GM06990 (cell line): ENCODE measurements at regions not wholly inside any gene's neighbourhood (a gene's known extent, or its start where the extent isn't known, plus 50 kb on each side); places are given as distances from the start of the nearest gene placed in this dataset.

ENCODE experiments used
- DNase-seq: peaks from one replicate; pipeline ENCODE4 v3.0.0-alpha.2; 2011; ENCODE audit not compliant: insufficient read length; ENCODE audit errors: extremely low read depth
- H3K27me3 ChIP-seq: replicated peaks from 2 replicates; pipeline ENCODE4 v1.6.0; 2011; ENCODE audit warnings: low read length; ENCODE audit not compliant: control insufficient read depth, insufficient read depth
- H3K36me3 ChIP-seq: 2 replicates; pipeline ENCODE4 v1.5.1; 2011; ENCODE audit warnings: low read length; ENCODE audit not compliant: control insufficient read depth, insufficient read depth
- H3K4me3 ChIP-seq: replicated peaks from 2 replicates; pipeline ENCODE4 v1.5.1; 2011; ENCODE audit warnings: low read depth, mild to moderate bottlenecking, control low read depth, low read length
- TF ChIP-seq, protein P1 (sequence below): IDR thresholded peaks from 2 replicates; pipeline ENCODE4 v1.5.1; 2011; ENCODE audit warnings: low read length, control low read depth, mild to moderate bottlenecking, inconsistent platforms; ENCODE audit not compliant: insufficient read depth, poor library complexity, severe bottlenecking

DNA sequence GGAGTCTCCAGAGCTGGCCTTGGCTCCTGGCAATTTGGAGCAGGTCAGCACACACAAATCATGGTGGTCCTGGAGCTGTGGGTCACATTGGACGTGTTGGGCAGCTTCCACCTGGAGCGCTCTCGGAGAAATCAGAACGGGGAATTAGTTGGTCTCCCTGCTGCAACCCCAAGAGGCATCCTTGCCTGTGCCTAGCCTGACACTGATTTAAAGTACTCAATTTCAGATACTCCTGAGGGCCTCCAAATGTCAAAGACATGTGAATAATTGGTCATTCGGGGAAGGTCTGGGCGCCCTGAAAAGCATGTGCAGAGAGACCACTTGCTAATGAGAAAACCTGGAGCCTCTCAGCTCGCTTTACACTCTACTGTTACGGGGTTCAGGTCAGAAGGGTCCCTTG lies 145.5 kb upstream of the AGAP1 start:
- Histone ChIP-seq H3K4me3 (no peak overlapping the region), H3K27me3 (no peaks in the 10 kb centered on the region)
- TF ChIP-seq, protein P1, sequence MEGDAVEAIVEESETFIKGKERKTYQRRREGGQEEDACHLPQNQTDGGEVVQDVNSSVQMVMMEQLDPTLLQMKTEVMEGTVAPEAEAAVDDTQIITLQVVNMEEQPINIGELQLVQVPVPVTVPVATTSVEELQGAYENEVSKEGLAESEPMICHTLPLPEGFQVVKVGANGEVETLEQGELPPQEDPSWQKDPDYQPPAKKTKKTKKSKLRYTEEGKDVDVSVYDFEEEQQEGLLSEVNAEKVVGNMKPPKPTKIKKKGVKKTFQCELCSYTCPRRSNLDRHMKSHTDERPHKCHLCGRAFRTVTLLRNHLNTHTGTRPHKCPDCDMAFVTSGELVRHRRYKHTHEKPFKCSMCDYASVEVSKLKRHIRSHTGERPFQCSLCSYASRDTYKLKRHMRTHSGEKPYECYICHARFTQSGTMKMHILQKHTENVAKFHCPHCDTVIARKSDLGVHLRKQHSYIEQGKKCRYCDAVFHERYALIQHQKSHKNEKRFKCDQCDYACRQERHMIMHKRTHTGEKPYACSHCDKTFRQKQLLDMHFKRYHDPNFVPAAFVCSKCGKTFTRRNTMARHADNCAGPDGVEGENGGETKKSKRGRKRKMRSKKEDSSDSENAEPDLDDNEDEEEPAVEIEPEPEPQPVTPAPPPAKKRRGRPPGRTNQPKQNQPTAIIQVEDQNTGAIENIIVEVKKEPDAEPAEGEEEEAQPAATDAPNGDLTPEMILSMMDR = no peak

DNA sequence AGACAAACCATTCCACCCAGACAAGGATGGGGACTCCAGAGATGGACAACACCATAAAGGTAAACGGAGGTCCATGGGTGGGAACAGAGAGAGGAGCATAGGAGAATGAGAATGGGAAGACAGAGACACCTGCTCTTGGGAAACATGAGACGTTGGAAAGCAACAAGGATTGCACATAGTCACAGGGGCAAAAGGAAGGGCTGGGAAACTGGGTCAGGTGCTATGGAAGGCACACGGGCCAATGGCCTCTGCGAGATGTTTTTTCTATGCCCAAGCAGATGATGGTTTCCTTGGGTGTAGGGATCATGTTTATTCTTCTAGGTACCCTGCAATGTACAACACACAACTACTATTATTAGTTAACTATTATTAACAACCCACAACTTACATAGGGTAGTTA lies 143.6 kb upstream of the AGAP1 start:
- no peaks in the 10 kb centered on the region for H3K27me3 ChIP-seq
- TF ChIP-seq, protein P1 = no peak
- DNase-seq = no peak
- no peak overlapping the region for H3K4me3 ChIP-seq
- no peaks in the 10 kb centered on the region for H3K36me3 ChIP-seq

More for the DNA sequence above, 145.5 kb upstream of the AGAP1 start:
- DNase-seq = no peak
- no peaks in the 10 kb centered on the region for H3K36me3 ChIP-seq

DNA sequence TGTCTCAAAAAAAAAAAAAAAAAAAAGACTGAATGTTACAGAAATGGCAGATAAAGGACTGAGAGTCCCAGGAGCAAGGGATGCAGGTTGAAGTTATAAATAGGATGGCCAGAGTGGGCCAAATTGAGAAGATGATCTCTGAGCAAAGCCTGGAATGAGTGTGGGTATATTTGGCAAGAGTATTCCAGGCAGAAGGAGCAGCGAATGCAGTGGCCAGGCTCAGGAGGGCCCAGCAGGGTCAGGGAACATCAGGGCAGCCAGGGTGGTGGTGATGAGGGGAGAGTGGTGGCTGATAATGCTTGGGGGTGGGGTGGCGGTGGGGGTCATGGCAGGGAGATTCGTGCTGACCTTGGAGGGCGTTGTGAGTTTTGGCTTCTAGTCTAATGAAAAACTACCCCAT lies 141.3 kb upstream of the AGAP1 start:
- H3K4me3 ChIP-seq = no peak overlapping the region
- no peak for DNase-seq
- no peaks in the 10 kb centered on the region for H3K27me3 ChIP-seq
- TF ChIP-seq, protein P1 = no peak
- H3K36me3 ChIP-seq = no peaks in the 10 kb centered on the region

DNA sequence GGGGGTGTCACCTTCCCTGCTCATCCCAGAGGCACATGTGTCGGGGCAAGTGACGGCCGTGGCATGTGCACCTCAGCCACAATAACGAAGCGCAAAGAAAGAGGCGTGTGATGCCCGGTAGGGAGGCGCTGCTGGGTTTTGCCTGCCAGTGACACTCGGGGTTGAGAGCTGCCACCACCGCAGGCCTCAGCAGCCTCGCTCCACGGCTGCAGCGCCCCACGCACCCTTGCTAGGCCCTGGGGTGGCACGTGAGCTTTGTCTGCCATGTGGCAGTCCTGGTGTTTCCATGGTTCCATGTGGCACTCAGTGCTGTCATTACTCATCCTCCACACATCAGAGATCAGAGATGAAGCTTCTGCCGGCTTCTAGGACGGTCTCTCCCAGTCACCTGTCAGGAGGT lies 136.0 kb upstream of the AGAP1 start:
- TF ChIP-seq, protein P1 = no peak
- DNase-seq = no peak
- Histone ChIP-seq H3K27me3 (no peaks in the 10 kb centered on the region), H3K36me3 (no peaks in the 10 kb centered on the region), H3K4me3 (no peak overlapping the region)

DNA sequence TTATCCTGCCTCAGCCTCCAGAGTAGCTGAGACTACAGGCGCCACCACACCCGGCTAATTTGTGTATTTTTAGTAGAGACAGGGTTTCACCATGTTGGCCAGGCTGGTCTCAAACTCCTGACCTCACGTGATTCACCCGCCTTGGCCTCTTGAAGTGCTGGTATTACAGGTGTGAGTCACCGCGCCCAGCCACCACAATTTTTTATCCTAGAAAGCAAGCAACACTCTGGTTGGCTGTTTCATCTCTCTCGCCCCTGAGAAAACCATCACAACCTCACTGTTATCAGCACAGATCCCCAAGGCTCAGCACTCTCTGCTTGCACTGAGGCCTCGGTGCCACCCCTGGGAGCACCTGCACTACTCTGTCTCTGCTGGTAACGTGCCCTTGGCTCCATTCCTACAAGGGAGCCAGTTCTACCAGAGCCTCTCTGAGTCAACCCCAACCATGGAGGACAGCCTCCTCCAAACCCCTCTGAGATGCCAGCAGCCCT lies 134.8 kb upstream of the AGAP1 start:
- DNase-seq = no peak
- H3K36me3 ChIP-seq = no peaks in the 10 kb centered on the region
- TF ChIP-seq, protein P1 = no peak
- H3K4me3 ChIP-seq = no peak overlapping the region
- no peaks in the 10 kb centered on the region for H3K27me3 ChIP-seq

DNA sequence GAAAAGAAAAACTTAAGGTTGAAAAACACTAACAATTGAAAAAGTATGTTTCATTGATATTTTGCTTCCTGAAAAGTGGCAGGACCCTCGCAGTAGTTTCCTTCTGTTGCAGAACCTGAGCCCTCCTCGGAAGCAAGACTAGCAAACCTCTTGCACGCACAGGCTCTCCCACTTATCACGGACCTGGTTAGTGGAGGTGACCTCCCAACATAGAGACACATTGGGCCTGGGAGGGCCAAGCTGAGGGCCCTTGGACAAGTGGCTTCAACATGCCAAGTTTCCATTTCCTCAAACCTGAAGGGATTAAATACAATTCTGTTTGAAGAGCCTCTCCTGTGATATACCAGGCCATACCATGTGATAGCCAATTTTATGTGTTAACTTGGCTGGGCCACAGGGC lies 133.4 kb upstream of the AGAP1 start:
- H3K36me3 ChIP-seq = no peaks in the 10 kb centered on the region
- no peak overlapping the region for H3K4me3 ChIP-seq
- TF ChIP-seq, protein P1 = no peak

More for the DNA sequence above, 133.4 kb upstream of the AGAP1 start:
- no peak for DNase-seq
- no peaks in the 10 kb centered on the region for H3K27me3 ChIP-seq
